MM.1S (cell line): ENCODE measurements at regions not wholly inside any gene's neighbourhood (a gene's known extent, or its start where the extent isn't known, plus 50 kb on each side); places are given as distances from the start of the nearest gene placed in this dataset.
"Not testable (repeated sequence)": the region's sequence is repeated elsewhere in the genome, so short reads cannot be mapped to it uniquely, and the experiment has no call there.

Experiments used
- EZH2 ChIP-seq: fragments of 300-600 bp; sonication (generic); optimal IDR thresholded peaks from 2 replicates; pipeline ENCODE3; 2017; ENCODE audit warnings: low read depth, mild to moderate bottlenecking, antibody characterized with exemption, low read length, mixed read lengths
- EZH2phosphoT487 ChIP-seq: fragments of 300-600 bp; sonication (generic); IDR thresholded peaks from 2 replicates; pipeline ENCODE4 v1.6.1; 2018; ENCODE audit warnings: antibody characterized with exemption, low read length
- TF ChIP-seq, protein P1 (sequence below): fragments of 300-600 bp; sonication (generic); IDR thresholded peaks from 2 replicates; pipeline ENCODE4 v1.5.1; 2016; ENCODE audit warnings: antibody characterized with exemption, low read length, mixed read lengths

DNA sequence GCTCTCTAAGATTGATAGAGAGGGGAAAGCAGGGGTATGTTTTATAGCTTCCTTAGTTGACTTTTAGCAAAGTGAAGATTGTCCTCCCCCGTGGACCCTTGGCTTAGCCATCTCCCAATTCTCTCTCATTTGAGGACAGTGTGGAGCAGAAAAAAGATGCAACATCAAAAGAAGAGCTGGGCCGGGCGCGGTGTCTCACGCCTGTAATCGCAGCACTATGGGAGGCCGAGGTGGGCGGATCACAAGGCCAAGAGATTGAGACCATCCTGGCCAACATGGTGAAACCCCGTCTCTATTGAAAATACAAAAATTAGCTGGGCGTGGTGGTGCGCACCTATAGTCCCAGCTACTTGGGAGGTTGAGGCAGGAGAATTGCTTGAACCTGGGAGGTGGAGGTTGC is 187.9 kb upstream of the GATA6 start:
- TF ChIP-seq, protein P1, sequence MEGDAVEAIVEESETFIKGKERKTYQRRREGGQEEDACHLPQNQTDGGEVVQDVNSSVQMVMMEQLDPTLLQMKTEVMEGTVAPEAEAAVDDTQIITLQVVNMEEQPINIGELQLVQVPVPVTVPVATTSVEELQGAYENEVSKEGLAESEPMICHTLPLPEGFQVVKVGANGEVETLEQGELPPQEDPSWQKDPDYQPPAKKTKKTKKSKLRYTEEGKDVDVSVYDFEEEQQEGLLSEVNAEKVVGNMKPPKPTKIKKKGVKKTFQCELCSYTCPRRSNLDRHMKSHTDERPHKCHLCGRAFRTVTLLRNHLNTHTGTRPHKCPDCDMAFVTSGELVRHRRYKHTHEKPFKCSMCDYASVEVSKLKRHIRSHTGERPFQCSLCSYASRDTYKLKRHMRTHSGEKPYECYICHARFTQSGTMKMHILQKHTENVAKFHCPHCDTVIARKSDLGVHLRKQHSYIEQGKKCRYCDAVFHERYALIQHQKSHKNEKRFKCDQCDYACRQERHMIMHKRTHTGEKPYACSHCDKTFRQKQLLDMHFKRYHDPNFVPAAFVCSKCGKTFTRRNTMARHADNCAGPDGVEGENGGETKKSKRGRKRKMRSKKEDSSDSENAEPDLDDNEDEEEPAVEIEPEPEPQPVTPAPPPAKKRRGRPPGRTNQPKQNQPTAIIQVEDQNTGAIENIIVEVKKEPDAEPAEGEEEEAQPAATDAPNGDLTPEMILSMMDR: not testable (repeated sequence)
- not testable (repeated sequence) for TF ChIP-seq EZH2, EZH2phosphoT487
